ENCODE measurements at regions not wholly inside any gene's neighbourhood (a gene's known extent, or its start where the extent isn't known, plus 50 kb on each side); places are given as distances from the start of the nearest gene placed in this dataset.

GRCh38 chr1:38500891-38501290 lies 358.7 kb downstream of the RRAGC start:
- Histone ChIP-seq H3K4me2 (ENCODE audit: low read length) (no peak overlapping the region), H3K36me3 (ENCODE audit: control insufficient read depth, low read length) (no peaks in the 10 kb centered on the region), H3K4me3 (ENCODE audit: low read length) (no peak overlapping the region), H4K20me1 (ENCODE audit: control insufficient read depth, insufficient read depth, low read depth, low read length) (no peaks in the 10 kb centered on the region), H3K4me1 (ENCODE audit: control insufficient read depth, low read length) (peaks cover 7% of the 10 kb centered on the region), H3K27me3 (ENCODE audit: control insufficient read depth, low read length) (peaks cover 22% of the 10 kb centered on the region), H3K9me2 (replicated peaks; ENCODE audit: control insufficient read depth, low read length) (no peaks in the 10 kb centered on the region), H3K79me2 (ENCODE audit: control insufficient read depth, low read length) (no peaks in the 10 kb centered on the region), H3F3A (ENCODE audit: control insufficient read depth, insufficient read depth) (no peaks in the 10 kb centered on the region), H3K27ac (ENCODE audit: low read depth, low read length) (no peak overlapping the region), H3K9me3 (ENCODE audit: control insufficient read depth, insufficient read depth, low read length) (no peaks in the 10 kb centered on the region)
- TF ChIP-seq EZH2phosphoT487 (IDR thresholded peaks at IDR 0.05; ENCODE audit: borderline replicate concordance, low read length) (no peak), CTCF (IDR thresholded peaks at IDR 0.05; ENCODE audit: low read depth, low read length, poor library complexity, severe bottlenecking) (no peak)

- TF ChIP-seq CTCF (IDR thresholded peaks at IDR 0.05; ENCODE audit: low read depth, low read length, poor library complexity, severe bottlenecking) (peak; percentile 42), EZH2phosphoT487 (IDR thresholded peaks at IDR 0.05; ENCODE audit: borderline replicate concordance, low read length) (no peak)
- Histone ChIP-seq H4K20me1 (ENCODE audit: control insufficient read depth, insufficient read depth, low read depth, low read length) (no peaks in the 10 kb centered on the region), H3K9me2 (replicated peaks; ENCODE audit: control insufficient read depth, low read length) (no peaks in the 10 kb centered on the region), H3K36me3 (ENCODE audit: control insufficient read depth, low read length) (no peaks in the 10 kb centered on the region), H3K9me3 (ENCODE audit: control insufficient read depth, insufficient read depth, low read length) (no peaks in the 10 kb centered on the region), H3K27ac (ENCODE audit: low read depth, low read length) (no peak overlapping the region), H3K4me2 (ENCODE audit: low read length) (no peak overlapping the region), H3K4me3 (ENCODE audit: low read length) (no peak overlapping the region), H3F3A (ENCODE audit: control insufficient read depth, insufficient read depth) (no peaks in the 10 kb centered on the region), H3K27me3 (ENCODE audit: control insufficient read depth, low read length) (peaks cover 19% of the 10 kb centered on the region), H3K79me2 (ENCODE audit: control insufficient read depth, low read length) (no peaks in the 10 kb centered on the region), H3K4me1 (ENCODE audit: control insufficient read depth, low read length) (peaks cover 7% of the 10 kb centered on the region)
Observed at GRCh38 chr1:38500352-38500751, 359.2 kb downstream of the RRAGC start.

- no peak overlapping the region for H3K4me3 ChIP-seq (ENCODE audit: low read length)
- no peaks in the 10 kb centered on the region for H3K9me2 ChIP-seq (replicated peaks; ENCODE audit: control insufficient read depth, low read length)
- no peak overlapping the region for H3K27ac ChIP-seq (ENCODE audit: low read depth, low read length)
- H3K79me2 ChIP-seq (ENCODE audit: control insufficient read depth, low read length) = no peaks in the 10 kb centered on the region
- TF ChIP-seq CTCF (IDR thresholded peaks at IDR 0.05; ENCODE audit: low read depth, low read length, poor library complexity, severe bottlenecking) (no peak), EZH2phosphoT487 (IDR thresholded peaks at IDR 0.05; ENCODE audit: borderline replicate concordance, low read length) (no peak)
- no peaks in the 10 kb centered on the region for H4K20me1 ChIP-seq (ENCODE audit: control insufficient read depth, insufficient read depth, low read depth, low read length)
- no peaks in the 10 kb centered on the region for H3F3A ChIP-seq (ENCODE audit: control insufficient read depth, insufficient read depth)
- H3K9me3 ChIP-seq (ENCODE audit: control insufficient read depth, insufficient read depth, low read length) = no peaks in the 10 kb centered on the region
- H3K27me3 ChIP-seq (ENCODE audit: control insufficient read depth, low read length) = peaks cover 8% of the 10 kb centered on the region
- peak overlapping the region; percentile 22; the same call in 1 of the 2 replicates for H3K4me2 ChIP-seq (ENCODE audit: low read length)
- peaks cover 7% of the 10 kb centered on the region for H3K4me1 ChIP-seq (ENCODE audit: control insufficient read depth, low read length)
- no peaks in the 10 kb centered on the region for H3K36me3 ChIP-seq (ENCODE audit: control insufficient read depth, low read length)
Observed at GRCh38 chr1:38498686-38499085, 360.9 kb downstream of the RRAGC start.

Data from DOHH2 (cell line).